ENCODE measurements at regions not wholly inside any gene's neighbourhood (a gene's known extent, or its start where the extent isn't known, plus 50 kb on each side); places are given as distances from the start of the nearest gene placed in this dataset.

GRCh38 chr15:93420477-93420876, 331.5 kb upstream of the RGMA start:
- no peak for DNase-seq (ENCODE audit: low spot score)

DNA sequence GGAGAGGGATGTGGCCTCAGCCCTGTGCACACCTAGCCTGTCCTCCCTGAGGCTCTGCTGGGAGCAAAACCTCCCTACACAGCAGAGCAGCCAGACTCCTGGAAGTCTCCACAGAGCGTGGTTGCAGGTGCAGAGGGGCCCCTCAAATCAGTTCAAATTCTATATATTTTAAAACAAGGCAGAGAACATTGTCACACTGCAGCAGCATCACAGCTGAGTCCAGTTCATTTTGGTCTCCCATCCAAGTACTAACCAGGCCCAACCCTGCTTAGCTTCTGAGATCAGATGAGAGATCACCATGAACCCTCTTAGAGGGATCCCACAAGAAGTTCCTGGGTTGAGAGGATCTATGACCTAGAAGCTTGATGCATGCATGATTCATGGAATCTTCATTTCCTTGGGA, 331.0 kb upstream of the RGMA start:
- DNase-seq (ENCODE audit: low spot score): peak; percentile 2

GRCh38 chr15:93418566-93418965, 329.6 kb upstream of the RGMA start:
- no peak for DNase-seq (ENCODE audit: low spot score)

DNA sequence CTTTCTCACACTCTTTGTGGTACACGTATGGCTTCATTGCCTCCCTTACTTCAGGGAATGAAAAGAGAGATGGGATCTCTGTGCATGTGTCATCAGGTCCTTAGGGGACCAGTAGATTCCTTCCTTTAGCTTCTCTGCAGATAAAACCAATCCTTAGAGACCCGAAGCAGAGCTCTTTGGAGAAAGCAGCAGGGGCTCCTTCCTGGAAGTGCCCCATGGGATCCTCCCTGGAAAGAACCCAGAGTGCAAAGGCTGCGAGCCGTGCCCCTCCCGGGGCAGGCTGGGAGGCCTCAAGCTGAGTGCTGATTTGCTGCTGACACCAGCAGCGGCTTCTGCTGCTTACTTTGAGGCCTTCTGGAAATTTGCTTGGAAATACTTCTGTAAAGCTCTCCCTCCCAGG, 328.6 kb upstream of the RGMA start:
- DNase-seq (ENCODE audit: low spot score): no peak

DNA sequence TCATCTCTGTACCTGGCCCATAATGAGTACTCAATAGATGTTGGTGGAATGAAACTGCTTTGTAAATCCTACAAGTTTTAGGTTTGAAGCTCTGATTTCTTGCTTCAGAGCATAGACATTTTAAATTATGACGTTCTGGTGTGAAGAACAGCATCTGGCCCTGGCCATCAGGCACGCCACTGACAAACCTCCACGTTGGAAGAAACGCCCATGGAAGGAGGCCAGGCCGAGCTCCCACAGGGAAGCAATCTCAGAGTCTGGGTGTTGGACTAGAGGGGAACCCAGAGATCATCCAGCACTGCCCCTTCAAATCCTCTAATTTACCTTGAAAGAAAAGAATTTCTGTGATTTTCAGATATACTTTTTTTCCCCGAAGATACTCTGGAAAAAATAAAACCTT, 328.1 kb upstream of the RGMA start:
- no peak for DNase-seq (ENCODE audit: low spot score)

DNA sequence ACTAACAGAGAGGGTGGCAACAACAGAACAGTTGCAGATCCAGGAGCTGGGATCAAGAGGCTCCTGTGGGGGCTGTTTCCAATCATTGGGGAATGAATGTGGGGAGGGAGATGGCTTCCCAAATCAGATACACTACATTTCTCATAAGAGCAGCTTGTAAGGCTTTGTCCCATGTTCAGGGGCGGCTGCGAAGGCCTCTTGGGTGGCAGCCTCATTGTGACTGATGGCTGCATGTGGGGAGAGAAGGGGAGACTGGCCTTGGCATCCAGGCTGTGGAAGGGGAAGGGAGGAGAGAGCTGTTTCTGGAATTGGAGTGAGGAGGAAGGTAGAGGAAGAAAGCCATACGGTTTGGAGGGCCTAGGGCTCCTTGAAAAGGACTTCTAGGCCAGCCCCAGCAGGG, 326.6 kb upstream of the RGMA start:
- no peak for DNase-seq (ENCODE audit: low spot score)

- no peak for DNase-seq (ENCODE audit: low spot score)
Measured at GRCh38 chr15:93414576-93415231, 325.7 kb upstream of the RGMA start.

DNA sequence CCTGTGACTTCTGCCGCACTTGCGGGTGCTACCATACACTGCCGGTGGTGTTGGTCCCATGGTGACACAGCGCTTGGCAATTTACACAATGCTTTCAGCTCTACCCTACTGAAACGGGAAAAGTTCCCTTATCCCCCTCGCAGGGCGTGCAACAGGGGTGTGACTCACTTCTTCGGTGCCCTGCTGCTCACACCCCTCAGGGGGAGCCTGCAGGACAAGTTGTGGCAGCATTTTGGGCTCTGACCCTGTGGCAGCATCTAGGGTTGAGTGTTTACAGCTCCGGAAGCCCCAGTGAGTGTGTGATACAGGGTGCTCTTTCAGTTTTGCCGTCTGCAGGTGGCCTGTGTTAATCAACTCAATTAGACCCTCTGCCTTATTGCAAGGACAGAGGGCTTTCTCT, 324.7 kb upstream of the RGMA start:
- DNase-seq (ENCODE audit: low spot score): no peak

- no peak for DNase-seq (ENCODE audit: low spot score)
Measured at GRCh38 chr15:93399121-93399520, 310.1 kb upstream of the RGMA start.

DNA sequence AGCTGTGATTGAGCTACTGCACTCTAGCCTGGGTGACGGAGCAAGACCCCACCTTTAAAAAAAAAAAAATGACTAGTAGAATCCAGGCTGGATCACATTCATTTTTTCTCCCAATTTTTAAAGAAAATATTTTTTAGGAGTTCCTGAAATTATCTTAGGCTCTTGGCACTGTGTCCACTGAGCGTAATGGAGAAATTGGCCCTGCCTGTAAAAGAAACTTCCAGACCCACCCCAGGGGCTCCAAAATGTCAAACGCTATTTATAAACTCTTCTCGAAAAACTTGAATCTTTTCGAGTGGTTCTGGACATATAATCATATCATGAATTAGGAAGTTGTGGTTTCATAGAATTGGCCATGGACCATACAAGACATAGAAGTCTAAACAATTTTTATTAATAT, 300.2 kb upstream of the RGMA start:
- no peak for DNase-seq (ENCODE audit: low spot score)

DNA sequence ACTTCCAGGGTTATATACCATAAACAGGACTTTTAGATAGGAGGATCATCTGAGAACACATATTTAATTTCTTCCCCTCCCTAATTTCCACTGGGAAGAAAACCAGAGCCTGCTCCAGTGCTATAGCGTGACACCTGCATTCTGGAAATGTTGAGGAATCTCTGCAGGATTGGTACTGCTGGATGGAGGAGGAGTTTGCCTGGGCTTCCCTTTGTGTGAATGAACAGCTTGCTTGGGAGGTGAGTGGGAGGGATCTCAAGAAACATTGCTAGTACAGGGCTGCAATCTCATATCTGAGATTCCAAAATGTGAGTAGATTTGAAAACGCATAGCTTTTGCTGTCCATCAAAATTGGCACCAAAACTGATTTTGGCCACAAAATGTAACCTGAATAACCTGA, 295.9 kb upstream of the RGMA start:
- no peak for DNase-seq (ENCODE audit: low spot score)

- DNase-seq (ENCODE audit: low spot score): no peak
Measured at GRCh38 chr15:93382200-93382820, 293.3 kb upstream of the RGMA start.

DNA sequence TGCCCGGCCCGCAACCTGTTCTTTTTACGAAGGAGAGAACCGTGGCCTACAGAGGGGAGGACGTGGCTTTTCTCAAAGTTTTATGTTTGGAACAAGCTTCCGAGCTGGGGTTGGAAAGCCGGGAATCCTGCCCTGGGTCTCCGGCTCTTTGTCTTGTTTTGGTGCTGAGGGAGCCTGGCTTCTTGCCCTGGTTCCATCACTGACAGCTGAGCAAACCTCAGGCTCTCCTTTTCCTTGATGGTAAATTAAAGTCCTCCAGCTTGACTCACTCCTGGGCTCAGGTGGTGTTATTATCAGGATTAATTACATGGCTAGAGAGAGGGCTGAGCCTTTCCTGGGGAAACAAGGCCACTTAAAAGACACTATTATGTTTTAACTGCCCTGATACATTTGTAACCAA, 289.5 kb upstream of the RGMA start:
- DNase-seq (ENCODE audit: low spot score): no peak

DNA sequence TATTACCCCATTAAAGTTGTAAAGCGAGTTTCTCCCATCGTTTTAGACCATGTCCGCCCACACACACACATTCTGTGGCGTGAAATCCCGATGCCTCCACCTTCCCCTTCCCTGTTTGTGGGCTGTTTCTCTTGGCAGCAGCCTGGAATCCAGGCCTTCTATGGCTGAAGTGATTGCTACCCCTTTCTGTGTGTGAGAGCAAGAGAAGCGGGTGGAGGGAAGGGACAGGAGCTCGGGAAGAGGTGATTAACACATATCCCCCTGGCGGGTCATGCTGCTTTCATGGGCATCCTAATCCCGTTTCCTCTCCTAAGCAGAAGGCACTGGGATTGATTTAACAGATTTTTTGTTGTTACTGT, 283.8 kb upstream of the RGMA start:
- DNase-seq (ENCODE audit: low spot score): no peak

GRCh38 chr15:93372208-93372864, 283.3 kb upstream of the RGMA start:
- no peak for DNase-seq (ENCODE audit: low spot score)

- DNase-seq (ENCODE audit: low spot score): no peak
Measured at GRCh38 chr15:93366387-93367100, 277.5 kb upstream of the RGMA start.

DNA sequence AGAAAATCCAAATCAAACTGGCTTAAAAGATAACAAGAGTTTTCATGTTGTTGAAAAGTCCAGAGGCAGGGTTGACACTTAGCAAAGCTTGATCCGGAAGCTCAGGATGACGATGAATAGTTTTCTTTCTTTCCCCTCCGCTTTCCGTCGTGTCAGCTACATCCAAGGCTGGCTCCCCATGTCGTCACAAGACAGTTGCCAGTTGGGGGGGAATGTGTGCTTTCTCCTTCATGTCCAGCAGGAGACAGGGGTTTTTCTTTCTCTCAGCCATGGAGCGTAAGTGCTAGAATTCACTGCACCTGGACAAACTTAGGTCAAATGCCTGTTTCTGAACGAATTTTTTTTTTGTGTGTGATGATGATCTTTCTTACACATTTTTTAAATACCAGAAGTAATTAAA, 273.8 kb upstream of the RGMA start:
- DNase-seq (ENCODE audit: low spot score): no peak

DNA sequence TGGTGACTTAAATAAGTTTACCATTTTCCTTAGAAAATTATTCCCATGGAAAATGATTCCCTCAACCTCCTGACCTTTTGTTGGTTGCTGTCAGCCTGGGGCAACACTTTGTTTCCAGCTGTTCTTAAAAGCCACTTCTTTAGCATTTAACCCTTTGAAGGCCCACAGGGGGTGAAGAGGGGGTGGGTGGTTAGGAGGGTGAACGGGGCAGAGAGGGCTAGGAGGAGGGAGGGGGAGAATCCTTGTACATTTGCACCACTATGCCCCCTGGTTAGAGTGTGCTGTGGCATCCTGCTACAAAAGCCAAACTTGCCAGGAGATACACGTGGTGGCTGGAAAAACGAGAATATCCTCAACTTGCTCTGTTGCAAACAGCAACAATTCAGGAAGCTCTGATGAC, 273.2 kb upstream of the RGMA start:
- no peak for DNase-seq (ENCODE audit: low spot score)

GRCh38 chr15:93361703-93362102, 272.7 kb upstream of the RGMA start:
- no peak for DNase-seq (ENCODE audit: low spot score)

- DNase-seq (ENCODE audit: low spot score): no peak
Measured at GRCh38 chr15:93360976-93361375, 272.0 kb upstream of the RGMA start.

DNA sequence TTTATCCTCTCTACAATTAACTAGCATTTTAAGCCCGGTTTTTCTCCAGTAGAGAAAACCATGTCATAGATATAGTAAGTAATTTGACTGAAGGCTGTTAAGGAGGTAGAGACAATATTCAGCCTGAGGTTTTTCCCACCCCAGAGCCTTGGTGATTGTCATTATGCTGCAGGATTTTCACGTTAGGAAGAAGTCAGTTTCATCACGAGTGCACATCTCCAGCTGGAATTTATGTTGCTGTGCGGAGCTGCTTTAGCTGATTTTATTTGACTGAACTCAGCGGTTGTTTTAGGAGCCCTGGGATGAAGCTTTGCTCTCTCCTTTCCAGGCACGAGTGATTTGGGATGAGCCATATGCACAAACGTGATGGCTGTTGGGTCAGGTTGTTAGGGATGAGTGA, 271.3 kb upstream of the RGMA start:
- DNase-seq (ENCODE audit: low spot score): no peak

DNA sequence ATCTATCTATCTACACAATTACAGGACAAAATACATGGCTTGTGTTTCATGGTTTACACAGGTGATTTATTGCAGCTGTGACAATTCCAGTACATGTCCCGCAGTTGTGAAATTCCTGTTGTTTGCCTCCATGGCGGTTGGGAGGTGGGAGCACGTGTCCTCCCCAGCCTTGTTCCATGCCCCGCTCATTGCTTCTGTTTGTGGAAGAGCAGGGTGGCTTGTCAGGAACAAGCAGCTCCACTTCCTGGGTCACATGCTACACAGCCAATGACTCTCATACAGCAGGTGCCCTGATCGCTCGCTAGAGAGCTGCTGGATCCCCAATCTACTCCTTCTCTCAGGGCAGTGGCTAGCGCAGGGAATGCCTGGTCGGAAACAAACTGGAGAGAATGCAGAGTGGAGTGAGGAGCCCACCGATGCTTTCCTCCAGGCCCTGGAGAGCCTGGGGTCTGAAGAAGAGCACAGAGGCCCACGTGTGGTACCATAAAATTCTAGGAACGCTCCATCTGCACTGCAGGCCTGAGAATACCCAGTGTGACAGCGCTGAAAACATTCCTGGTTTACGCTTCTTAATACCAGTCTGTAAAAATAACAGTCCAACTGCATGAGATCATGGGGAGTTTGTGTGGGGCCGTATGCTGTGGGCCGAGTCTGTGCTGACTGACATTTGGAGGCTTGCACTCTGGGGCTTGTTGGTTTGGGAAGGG, 270.6 kb upstream of the RGMA start:
- no peak for DNase-seq (ENCODE audit: low spot score)

DNA sequence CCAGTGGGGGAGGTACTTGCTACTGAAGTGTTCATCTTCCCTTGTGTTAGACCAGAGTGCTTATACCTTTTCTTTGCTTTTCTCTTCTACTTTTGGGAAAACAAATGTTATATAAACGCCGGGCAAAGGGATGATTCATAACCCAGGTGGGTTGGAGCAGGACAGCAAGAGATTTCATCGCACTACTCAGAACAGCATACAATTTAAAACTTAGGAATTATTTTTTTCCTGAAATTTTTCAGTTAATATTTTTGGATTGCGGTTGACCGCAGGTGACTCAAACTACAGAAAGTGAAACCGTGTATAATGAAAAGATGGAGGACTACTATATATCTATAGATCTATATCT, 270.0 kb upstream of the RGMA start:
- no peak for DNase-seq (ENCODE audit: low spot score)

All from SW480 (cell line).